Middle frontal gyrus (tissue), 1 donor: ENCODE measurements at regions not wholly inside any gene's neighbourhood (a gene's known extent, or its start where the extent isn't known, plus 50 kb on each side); places are given as distances from the start of the nearest gene placed in this dataset.
A peak's percentile ranks its signal among the peaks of the same experiment; 100 is the strongest.

Experiments used
- DNase-seq: peaks from one replicate; pipeline ENCODE4 v3.0.0-alpha.2; 2015; ENCODE audit warnings: low spot score; ENCODE audit errors: extremely low spot score

DNA sequence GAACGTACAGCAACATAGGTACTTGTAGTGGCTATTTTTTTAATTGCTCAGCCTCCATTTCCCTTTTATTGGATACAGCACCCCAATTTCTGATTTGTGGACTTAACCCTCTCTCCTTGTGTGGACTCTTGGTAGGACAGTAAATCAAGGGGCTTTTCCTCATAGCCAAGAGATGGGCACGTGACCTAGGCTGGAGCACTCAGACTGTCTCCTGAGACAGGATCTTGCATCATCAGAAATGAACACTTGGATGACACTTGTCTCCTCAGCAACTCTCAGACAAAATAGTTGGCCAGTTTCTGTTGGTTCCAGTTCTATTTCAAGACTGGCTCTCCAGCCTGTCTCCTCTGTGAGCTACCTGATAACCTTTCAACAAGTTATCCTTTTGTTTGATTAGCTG lies 112.9 kb upstream of the ZNF678 start:
- DNase-seq = no peak

DNA sequence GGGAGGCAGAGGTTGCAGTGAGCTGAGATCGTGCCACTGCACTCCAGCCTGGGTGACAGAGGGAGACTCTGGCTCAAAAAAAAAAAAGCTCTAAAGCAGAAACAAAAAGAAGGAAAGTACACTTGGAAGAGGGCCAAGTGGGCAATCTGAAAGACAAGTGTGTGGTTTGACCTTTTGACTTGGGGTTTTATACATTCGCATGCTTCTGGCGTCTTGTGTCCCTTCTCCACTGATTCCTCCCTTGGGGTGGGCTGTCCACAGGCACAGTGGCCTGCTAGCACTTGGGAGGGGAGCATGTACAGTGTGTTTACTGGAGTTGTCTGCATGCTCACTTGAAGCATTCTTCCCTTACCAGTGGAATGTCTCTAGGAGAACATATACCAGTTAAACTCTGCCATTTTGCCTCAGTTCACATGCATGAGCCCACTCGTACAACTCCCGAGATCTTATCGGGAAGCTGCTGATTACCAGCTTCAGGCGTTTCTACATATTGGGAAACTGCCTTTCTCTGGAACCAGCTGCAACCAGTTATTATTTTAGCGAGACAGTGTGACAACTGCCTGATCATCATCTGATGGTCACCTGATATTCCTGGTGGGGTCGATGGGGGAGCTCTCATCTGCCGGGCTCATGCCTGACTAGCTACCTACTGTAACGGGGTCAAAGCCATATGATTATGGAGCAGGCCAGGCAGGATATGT lies 113.5 kb upstream of the ZNF678 start:
- no peak for DNase-seq

- DNase-seq = no peak
These were observed 114.3 kb upstream of the ZNF678 start for GRCh38 chr1:227449051-227449450.

- no peak for DNase-seq
These were observed 115.8 kb upstream of the ZNF678 start for GRCh38 chr1:227447531-227447990.

- DNase-seq = no peak
These were observed 117.6 kb upstream of the ZNF678 start for GRCh38 chr1:227445746-227446145.

GRCh38 chr1:227445092-227445674 lies 118.2 kb upstream of the ZNF678 start:
- no peak for DNase-seq

DNA sequence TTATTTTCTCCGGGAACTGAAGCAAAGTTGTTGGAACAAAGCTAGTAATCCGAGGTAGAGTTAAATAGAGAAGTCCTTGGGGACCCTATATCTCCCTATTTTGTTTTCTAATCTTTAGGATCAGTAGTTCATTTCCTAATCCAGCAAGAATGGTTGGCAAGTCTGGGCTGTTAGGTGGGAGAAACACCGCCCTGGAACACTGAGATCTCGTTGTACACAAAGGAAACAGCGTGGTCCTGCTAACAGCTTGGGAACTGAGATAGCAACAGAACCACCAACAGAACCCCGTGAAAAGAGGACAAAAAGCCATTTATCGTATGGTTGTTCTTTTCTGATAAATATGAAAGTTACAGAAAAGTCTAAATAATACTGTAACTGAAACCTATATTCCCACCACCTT lies 121.9 kb upstream of the CDC42BPA start:
- DNase-seq = no peak

DNA sequence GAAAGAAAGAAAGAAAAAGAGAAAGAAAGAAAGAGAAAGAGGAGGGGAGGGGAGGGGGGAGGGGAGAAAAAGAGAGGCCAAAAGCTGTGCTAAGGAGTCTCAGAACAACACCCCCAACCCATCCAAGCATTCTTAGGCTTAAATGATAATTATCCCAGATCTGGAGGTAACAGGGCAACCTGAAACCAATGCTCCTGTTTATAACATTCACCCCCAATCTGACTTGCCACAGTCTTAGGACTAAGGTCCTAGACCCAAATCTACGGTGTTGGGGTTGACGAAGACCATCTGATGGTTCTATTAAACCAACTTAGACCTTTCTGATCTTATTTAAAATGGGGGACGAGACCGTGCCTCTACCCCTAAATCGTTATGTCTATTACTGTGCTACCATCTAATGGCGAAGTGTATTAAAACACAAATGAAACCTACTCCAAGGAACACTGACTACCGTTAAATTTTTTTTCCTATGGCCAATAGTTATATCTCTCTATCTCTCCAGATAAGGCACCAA lies 119.3 kb upstream of the CDC42BPA start:
- DNase-seq = peak; percentile 56

DNA sequence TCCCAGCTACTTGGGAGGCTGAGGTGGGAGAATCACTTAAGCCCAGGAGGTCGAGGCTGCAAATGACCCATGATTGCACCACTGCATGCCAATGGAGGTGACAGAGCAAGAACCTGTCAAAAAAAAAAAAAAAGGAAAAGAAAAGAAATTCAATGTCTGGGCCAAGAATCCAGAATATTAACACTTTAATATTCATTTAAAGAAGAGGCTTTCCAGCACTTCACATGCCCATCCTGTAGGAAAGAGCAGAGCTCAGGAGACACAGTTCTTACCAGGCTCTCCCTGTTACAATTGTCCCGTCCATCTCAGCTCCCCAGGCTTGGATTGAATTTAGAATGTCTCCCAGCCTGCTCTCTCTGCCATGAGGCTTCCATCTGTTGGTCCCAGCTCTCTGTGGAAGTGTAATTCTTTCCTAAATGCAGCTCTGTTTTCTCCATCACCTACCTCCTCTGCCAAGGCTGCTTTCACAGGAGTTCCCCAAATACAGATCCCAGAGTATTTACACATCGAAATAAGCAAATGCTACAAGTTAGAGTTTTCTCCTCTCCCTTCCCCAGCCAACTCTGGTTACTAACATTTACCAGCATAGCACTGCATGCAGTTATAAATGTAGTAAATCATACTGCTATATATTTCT lies 116.6 kb upstream of the CDC42BPA start:
- DNase-seq = peak; percentile 13

- no peak for DNase-seq
These were observed 115.5 kb upstream of the CDC42BPA start for GRCh38 chr1:227433663-227434341.

- no peak for DNase-seq
These were observed 114.7 kb upstream of the CDC42BPA start for GRCh38 chr1:227432981-227433380.

DNA sequence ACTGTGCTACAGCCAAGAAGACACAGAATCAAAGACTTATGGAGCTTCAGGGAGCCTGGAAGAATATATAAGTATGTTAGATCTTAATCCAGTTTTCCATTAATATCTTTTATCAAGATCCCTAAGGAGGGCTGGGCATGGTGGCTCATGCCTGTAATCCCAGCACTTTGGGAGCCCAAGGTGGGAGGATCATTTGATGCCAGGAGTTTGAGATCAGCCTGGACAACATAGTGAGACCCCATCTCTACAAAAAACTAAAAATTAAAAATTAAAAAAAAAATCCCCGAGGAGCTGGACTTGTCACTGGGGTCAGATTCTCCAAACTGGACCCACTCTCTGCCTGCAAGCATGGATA lies 113.9 kb upstream of the CDC42BPA start:
- DNase-seq = no peak

DNA sequence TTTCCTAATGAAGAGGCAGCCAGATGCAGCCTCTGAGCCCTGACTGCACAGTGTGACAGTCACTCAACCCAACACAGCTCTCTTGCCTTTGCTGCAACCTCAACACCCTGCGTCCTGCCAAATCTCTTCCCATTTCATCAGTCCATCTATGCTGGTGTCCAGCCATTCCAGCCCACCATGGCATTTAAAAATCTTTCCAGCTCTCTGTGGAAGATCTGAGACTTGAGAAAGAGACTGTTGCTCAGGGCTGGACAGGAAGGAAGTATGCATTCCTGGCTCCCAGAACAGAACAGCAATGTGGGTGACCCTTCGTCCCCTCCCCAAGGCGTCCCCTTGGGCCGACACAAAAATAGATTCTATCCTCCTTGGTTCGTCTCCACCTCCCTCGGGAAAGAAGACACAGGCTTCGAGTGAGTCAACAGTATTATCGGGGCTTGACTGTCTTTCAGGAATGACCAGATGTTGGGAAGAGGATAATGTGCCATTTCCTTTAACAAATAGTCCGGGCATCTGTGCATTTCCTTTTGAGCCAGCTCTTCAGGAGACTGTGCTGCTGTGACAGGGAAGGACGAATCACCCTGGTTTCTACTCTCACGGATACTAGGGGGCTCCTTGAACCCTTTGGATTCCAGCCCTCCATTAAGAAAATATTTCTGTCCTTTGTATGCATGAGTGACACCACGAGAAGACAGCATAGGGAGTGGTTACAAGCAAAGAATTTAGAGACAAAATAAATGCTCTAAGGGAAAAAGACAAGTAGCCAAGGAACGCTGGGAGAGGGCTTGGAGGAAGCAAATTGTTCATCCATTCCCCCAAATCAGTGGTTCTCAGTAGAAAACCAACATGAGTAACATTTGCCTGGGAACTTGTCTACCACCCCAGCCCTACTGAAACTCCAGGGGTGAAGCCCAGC lies 111.4 kb upstream of the CDC42BPA start:
- no peak for DNase-seq

DNA sequence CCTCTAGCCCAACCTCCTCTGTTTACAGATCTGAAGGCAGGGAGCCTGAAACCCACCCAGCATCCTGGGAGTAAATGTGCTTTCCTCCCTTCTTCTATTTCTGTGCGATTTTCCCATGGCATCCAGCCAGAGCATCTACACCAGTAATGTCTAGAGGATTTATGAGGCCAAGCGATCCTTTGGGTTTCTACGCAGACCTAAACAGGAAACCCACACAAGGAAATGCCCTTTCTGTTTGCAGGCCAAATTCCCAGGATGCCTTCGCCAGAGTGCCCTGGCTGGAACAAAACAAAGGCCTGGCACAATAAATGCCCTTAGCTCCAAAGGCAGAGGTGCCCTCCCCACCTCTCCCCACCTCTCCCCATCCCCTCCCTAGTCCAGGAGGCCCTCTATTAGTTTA lies 110.5 kb upstream of the CDC42BPA start:
- DNase-seq = no peak

DNA sequence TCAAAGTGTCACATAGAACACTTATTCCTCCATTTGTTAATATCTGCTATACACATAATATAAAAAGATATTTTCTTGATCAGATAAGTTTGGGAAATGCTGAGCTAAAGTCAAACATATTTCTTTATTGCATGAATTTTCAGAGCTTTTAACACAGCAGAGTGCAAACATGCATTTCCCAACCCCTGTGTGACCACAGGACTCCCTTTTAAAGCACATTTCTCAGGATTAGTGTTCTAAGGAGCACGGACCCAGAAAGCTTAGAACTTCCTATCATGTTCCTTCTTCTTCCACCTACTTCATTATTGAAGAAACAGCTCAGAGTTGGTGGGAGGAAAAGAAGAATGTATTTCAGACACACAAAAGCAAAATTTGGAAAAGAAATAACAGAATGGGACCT lies 109.1 kb upstream of the CDC42BPA start:
- DNase-seq = no peak

- DNase-seq = no peak
These were observed 106.7 kb upstream of the CDC42BPA start for GRCh38 chr1:227424953-227425352.

DNA sequence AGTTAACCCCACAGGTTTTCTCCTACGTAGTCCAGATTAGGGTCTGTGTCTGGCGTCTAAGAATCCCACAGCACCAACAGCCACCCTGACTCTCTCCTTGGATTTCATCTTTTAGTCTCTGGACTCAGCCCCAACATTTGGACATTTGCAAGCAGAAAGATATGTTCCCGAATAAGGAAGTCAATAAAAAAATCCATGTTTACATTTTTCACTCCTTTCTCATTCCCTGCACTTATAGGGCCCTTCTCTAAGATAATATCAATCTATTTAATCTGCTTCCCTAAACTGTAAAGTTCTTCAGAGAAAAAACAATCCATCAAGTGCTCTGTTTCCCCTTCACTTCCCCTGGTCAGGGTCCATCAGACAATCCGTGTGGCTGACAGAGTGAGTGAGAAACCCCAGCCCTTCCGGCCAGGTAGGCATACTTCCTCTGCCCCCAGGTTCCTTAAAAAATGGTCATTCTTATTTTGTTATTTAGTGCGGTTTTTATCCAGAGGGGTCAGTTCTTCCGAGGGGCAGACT lies 105.9 kb upstream of the CDC42BPA start:
- no peak for DNase-seq

- DNase-seq = no peak
These were observed 104.3 kb upstream of the CDC42BPA start for GRCh38 chr1:227422581-227422980.

DNA sequence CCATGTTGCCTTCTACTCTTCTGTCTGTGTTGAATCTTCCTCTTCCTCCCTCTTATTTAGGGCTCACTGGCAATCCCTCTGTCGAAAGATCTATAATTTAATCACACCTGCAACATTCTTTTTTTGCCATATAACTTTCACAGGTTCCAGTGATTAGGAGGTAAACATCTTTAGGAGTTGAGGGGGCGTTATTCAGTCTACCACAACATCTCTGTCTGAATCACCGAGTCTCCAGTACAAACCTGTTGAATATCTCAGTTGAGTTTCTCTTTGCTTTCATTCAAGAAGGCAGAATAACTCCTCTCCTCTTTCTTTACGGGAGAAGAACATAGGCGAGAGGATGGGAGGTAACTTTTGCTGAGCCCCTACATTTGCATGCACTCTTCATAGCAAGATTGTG lies 101.9 kb upstream of the CDC42BPA start:
- no peak for DNase-seq

GRCh38 chr1:227417756-227418480 lies 99.6 kb upstream of the CDC42BPA start:
- DNase-seq = no peak
